ENCODE measurements at regions not wholly inside any gene's neighbourhood (a gene's known extent, or its start where the extent isn't known, plus 50 kb on each side); places are given as distances from the start of the nearest gene placed in this dataset.
"Not testable (repeated sequence)": the region's sequence is repeated elsewhere in the genome, so short reads cannot be mapped to it uniquely, and the experiment has no call there.

- DNase-seq, result no peak
Measured at GRCh38 chr10:106280896-106281460, 883.5 kb downstream of the SORCS1 start.

- DNase-seq, result no peak
Measured at GRCh38 chr10:106278383-106278782, 886.1 kb downstream of the SORCS1 start.

GRCh38 chr10:106271237-106271636, 893.3 kb downstream of the SORCS1 start:
- no peak for DNase-seq

- no peak for DNase-seq
Measured at GRCh38 chr10:106268000-106268399, 896.5 kb downstream of the SORCS1 start.

GRCh38 chr10:106267591-106267990, 896.9 kb downstream of the SORCS1 start:
- DNase-seq, result no peak

- not testable (repeated sequence) for DNase-seq
Measured at GRCh38 chr10:106257432-106257831, 907.1 kb downstream of the SORCS1 start.

GRCh38 chr10:106255111-106255678, 909.3 kb downstream of the SORCS1 start:
- no peak for DNase-seq

GRCh38 chr10:106254071-106254470, 910.4 kb downstream of the SORCS1 start:
- no peak for DNase-seq

GRCh38 chr10:106252541-106252940, 912.0 kb downstream of the SORCS1 start:
- DNase-seq, result no peak

- no peak for DNase-seq
Measured at GRCh38 chr10:106251573-106251972, 912.9 kb downstream of the SORCS1 start.

- DNase-seq, result no peak
Measured at GRCh38 chr10:106242301-106242700, 922.2 kb downstream of the SORCS1 start.

- no peak for DNase-seq
Measured at GRCh38 chr10:106226828-106227227, 937.7 kb downstream of the SORCS1 start.

- no peak for DNase-seq
Measured at GRCh38 chr10:106226142-106226541, 938.4 kb downstream of the SORCS1 start.

GRCh38 chr10:106224676-106225075, 939.8 kb downstream of the SORCS1 start:
- DNase-seq, result no peak

GRCh38 chr10:106217627-106218026, 946.9 kb downstream of the SORCS1 start:
- DNase-seq, result no peak

- no peak for DNase-seq
Measured at GRCh38 chr10:106216085-106216484, 948.4 kb downstream of the SORCS1 start.

- no peak for DNase-seq
Measured at GRCh38 chr10:106214243-106214642, 950.3 kb downstream of the SORCS1 start.

- no peak for DNase-seq
Measured at GRCh38 chr10:106213493-106213892, 951.0 kb downstream of the SORCS1 start.

- no peak for DNase-seq
Measured at GRCh38 chr10:106198275-106198674, 966.2 kb downstream of the SORCS1 start.

- DNase-seq, result no peak
Measured at GRCh38 chr10:106189292-106189691, 975.2 kb downstream of the SORCS1 start.

- DNase-seq, result no peak
Measured at GRCh38 chr10:106185951-106186350, 978.6 kb downstream of the SORCS1 start.

- no peak for DNase-seq
Measured at GRCh38 chr10:106183041-106183440, 981.5 kb downstream of the SORCS1 start.

- DNase-seq, result no peak
Measured at GRCh38 chr10:106182542-106182941, 982.0 kb downstream of the SORCS1 start.

GRCh38 chr10:106181501-106181900, 983.0 kb downstream of the SORCS1 start:
- no peak for DNase-seq

GRCh38 chr10:106179430-106179829, 985.1 kb downstream of the SORCS1 start:
- no peak for DNase-seq

Data from right hindlimb (tissue), 1 donor.